OCI-M2 (cell line): ENCODE measurements at regions not wholly inside any gene's neighbourhood (a gene's known extent, or its start where the extent isn't known, plus 50 kb on each side); places are given as distances from the start of the nearest gene placed in this dataset.
"Not testable (repeated sequence)": the region's sequence is repeated elsewhere in the genome, so short reads cannot be mapped to it uniquely, and the experiment has no call there.

Experiments used
- DNase-seq: peaks from one replicate; lab custom pipeline; 2025; ENCODE audit not compliant: unreplicated experiment; lab: John Stamatoyannopoulos, UW

DNA sequence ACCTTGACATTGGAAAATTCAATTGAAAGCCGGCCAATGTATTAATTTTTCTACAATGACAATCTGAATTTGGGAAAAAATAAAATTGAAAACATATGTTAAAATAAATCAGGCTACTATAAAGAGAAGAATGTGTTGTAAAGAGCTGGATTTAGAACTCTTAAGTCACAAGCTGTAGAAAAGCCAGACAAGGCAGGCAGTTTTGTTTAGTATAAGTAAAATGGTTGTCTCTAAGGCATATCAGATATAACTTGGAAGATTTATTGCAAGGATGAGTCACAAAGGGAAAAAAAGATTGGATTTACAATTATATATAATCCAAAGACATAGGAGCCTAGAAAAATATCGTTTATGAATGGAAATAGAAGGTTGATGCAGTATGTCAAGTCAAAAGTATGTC is 549.1 kb upstream of the EPHA5 start:
- no peak for DNase-seq

DNA sequence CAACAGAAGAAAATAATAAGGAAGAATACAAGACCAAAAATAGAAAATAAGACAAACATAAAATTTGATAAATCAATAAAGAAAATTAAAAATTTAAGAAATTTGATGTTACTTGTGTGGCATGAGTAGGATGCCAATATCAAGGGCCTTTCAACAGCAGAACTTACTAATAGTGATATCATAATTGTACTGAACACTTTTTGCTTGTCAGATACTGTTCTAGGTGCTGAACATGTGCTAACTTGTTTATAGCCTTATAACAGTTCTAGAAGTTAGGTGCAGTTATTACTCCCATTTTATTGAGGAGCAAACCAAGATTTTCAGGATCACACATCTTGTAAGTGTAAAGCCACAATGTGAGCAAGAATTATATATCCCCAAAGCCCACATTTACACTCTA is 546.0 kb upstream of the EPHA5 start:
- no peak for DNase-seq

DNA sequence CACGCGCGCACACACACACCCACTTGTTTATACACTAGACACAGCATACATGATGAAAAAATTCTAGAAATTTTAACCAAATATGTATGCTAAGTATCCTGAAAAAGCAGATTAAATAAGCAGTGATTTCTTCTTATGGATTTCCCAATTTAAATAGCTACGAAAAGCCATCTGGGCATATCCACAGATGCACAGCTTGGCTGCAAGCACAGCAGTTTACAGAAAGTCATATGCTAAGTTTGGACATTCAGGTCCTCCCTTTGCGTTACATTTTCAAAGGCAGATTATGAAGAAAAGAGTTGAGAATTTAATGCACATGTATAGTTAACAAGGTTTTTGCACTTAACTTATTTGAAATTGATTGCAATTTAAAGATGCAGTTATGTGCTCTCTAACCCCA is 542.2 kb upstream of the EPHA5 start:
- DNase-seq = no peak

DNA sequence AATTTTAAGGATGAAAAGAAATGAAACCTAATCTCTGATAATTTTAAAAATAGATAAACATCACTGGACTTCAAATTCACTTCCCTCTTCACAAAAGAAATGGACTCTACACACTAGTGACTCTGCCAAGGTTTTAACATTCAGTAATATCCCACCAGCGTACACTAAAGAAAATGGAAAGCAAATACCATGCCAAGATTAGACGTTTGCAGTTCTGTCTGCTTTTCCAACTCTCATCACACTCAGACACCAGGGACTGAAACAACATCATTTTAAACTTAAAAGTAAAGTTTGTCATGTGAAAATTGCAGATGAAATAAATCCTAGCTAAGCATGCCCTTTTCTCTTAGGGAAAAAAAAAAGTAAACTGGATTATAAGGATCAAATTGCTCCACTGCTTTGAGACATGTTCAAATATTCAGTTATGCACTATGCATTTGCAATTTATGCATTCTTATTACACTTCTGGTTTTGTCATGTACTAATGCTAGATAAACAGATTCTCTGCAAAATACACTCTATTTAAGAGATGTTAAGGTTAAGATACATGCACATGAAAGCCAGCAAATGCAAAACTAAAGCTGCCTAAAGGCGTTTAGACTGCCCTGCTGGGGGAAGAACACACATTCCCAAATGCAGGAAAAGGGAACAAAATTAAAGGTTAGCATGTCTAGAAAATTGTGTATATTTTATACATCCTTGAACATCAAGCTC is 534.4 kb upstream of the EPHA5 start:
- no peak for DNase-seq

DNA sequence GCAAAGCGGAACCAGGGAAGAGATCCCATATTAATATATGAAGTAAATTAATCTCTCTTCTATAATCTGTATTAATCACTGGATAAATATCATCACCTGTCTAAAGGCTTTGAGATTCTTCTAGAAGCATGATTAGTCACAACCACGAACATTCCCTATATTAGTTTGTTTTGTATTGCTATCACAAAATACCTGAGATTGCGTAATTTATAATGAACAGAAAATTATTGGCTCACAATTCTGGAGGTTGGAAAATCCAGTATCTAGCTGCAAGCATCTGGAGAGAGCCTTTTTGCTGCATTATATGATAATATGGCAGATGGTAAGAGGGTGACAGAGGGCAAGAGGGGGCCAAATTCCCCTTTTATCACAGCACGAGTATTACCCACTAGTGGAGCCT is 532.6 kb upstream of the EPHA5 start:
- no peak for DNase-seq

GRCh38 chr4:66197451-66197850 is 527.2 kb upstream of the EPHA5 start:
- no peak for DNase-seq

GRCh38 chr4:66193487-66193886 is 523.2 kb upstream of the EPHA5 start:
- DNase-seq = no peak

- DNase-seq = no peak
Observed at GRCh38 chr4:66187175-66187720, 517.0 kb upstream of the EPHA5 start.

DNA sequence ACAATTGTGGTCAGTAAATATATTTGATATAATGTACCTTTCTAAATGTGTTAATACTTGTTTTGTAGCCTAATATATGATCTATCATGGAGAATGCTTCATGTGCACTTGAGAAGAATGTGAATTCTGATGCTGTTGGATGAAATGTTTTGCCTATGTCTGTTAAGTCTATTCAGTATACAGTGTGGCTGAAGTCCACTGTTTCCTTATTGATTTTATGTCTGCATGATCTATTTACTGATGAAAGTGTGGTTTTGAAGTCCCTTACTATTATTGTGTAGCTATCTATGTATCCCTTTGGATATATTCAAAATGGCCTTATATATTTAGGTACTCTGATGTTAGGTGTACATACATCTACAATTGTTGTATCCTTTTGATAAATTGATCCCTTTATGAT is 515.8 kb upstream of the EPHA5 start:
- DNase-seq = no peak

DNA sequence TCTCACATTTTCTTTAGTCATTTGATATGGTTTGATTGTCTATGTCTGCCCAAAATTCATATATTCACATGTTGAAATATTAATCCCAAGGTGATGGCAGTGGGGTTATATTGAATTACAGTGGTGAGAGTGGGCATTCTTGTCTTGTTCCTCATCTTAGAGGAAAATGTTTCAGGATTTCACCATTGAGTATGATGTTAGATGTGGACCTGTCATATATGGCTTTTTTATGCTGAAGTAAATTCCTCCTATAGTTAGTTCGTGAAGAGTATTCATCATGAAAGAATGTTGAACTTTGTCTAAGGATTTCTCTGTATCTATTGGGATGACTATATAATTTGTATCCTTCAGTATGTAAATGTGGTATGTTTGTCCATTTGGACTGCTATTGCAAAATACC is 512.3 kb upstream of the EPHA5 start:
- no peak for DNase-seq

GRCh38 chr4:66178906-66179305 is 508.6 kb upstream of the EPHA5 start:
- no peak for DNase-seq

DNA sequence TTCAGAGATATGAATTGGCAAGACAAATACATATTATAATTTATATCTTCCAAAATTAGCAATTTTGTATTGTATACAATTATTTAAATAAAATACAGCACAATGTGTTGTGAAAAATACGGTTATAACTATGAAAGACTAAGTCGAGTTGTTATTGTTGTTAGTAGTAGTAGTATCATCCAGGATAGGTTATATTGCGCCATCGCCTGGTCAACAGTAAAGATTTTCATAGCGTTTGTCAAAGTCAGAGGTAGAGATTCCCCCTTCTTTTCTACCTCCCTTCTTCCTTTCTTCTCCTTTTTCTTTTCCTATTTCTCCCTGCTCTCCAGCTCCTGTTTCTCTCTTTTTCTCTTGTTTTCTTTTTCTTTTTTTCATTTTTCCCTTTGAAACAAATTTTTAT is 499.1 kb upstream of the EPHA5 start:
- no peak for DNase-seq

GRCh38 chr4:66164869-66165268 is 494.6 kb upstream of the EPHA5 start:
- DNase-seq = no peak

DNA sequence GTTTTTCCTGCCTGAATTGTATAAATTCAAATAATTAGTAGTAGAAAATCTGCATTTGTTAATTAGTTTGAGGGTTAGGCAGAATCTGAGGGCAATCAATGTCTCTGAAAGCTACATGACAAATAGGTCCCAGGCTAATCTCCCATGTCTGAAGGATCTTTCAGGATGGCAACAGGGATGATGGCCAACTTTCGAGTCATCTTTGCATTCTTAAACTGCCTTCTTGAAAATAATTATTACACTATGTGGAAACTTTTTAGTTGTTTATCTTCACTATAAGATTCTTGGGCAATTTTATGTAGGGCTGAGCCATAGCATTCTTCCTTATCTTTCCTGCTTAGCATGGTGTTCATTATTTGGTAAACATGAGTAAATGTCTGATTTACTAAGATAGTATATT is 490.3 kb upstream of the EPHA5 start:
- DNase-seq = no peak

DNA sequence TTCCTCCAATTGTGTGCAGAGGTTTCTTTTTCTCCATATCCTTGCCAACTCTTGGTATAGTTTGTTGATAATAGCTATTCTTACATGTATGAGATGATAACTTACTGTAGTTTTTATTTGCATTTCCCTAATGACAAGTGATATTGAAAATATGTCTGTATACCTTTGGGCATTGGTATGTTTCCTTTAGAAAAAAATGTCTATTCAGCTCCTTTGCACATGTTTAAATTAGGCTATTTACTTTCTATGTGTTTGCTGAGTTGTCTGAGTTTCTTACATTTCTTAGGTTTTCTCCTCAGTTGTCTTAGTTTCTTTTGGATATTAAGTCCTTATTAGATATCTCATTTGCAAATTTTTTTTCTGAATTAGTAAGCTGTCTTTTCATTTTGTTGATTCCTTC is 487.3 kb upstream of the EPHA5 start:
- no peak for DNase-seq

GRCh38 chr4:66130042-66130441 is 459.8 kb upstream of the EPHA5 start:
- DNase-seq = no peak

DNA sequence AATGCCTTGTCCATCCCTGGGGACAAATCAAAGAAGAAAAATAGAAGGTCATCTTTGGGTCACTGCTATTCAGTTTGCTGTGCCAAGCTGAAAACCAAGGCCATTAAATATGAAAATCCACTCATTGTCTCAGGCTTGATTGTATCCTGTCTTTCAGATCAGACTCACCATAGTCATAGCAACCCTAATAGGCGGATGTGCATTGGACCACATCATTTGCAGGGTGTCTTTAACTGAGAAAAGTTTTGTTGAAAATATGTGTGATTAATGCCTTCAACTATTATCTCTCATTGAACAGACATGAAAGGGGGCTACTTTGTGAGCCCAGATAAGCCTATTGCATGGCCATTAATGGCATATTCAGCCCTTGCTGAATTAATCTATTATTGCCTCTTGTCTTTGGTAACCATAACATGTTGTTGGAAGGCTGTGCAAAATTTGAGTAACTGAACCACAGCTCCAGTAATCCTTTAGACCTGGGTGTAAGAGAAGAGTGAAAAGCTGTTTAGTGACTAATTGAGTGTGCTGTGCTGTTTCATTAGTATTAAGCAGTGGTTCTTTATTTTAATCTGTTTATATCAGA is 453.6 kb upstream of the EPHA5 start:
- no peak for DNase-seq

- DNase-seq = no peak
Observed at GRCh38 chr4:66123190-66123589, 452.9 kb upstream of the EPHA5 start.

GRCh38 chr4:66115231-66115630 is 444.9 kb upstream of the EPHA5 start:
- not testable (repeated sequence) for DNase-seq

DNA sequence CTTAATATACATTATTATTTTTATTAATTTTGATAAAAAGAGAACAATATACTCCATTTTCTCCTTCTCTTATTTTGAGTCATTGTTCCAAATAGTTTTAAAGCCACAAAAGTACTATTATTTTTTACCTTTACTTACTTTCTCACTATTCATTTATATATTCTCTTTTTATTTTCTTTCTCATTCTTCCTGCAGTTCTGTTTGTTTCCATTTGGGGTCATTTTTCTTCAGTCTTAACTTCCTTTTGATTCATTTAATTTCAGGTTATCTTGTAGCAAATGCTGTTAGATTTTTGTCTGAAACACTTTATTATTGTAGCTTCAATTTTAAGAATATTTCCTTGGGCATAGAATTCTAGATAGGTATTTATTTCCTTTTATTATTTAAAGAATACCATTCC is 438.6 kb upstream of the EPHA5 start:
- no peak for DNase-seq

- DNase-seq = no peak
Observed at GRCh38 chr4:66097218-66097617, 426.9 kb upstream of the EPHA5 start.

DNA sequence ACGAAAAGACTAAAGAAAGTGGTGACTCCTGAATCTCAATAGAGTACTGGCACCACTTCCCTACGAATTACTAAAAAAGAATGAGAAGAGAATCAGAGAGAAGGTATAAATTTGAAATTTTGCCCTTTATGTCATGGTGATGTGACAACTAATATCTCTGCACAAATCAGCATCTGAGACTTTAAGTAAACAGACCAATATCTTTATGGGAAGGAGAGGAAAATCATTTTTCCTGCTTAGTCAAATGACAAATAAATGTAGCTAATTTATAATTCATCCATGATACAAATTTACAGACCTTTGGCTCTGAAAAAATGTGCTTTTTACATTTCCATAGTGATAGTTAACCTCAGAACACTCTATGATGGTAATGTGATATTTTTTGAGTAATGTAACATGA is 424.8 kb upstream of the EPHA5 start:
- no peak for DNase-seq

GRCh38 chr4:66094070-66094469 is 423.8 kb upstream of the EPHA5 start:
- no peak for DNase-seq
